ENCODE measurements at regions not wholly inside any gene's neighbourhood (a gene's known extent, or its start where the extent isn't known, plus 50 kb on each side); places are given as distances from the start of the nearest gene placed in this dataset.

GRCh38 chr16:59212492-59213024 lies 478.4 kb upstream of the GOT2 start:
- Histone ChIP-seq H3K79me2 (replicated peaks; ENCODE audit: insufficient read depth, low read length) (no peaks in the 10 kb centered on the region), H3K9me2 (ENCODE audit: insufficient read depth, low read length) (no peaks in the 10 kb centered on the region), H3K4me3 (ENCODE audit: low read length) (no peak overlapping the region), H4K20me1 (ENCODE audit: insufficient read depth) (no peaks in the 10 kb centered on the region), H3K27me3 (ENCODE audit: insufficient read depth, low read depth, low read length) (peaks cover 61% of the 10 kb centered on the region), H3K4me2 (ENCODE audit: low read length) (no peak overlapping the region), H2AFZ (ENCODE audit: low read depth, low read length) (no peak overlapping the region), H3K9me3 (ENCODE audit: low read length) (no peaks in the 10 kb centered on the region), H3K9ac (ENCODE audit: low read length) (no peak overlapping the region), H3F3A (ENCODE audit: insufficient read depth, low read length, poor library complexity, severe bottlenecking) (no peaks in the 10 kb centered on the region), H3K36me3 (ENCODE audit: insufficient read depth, low read length) (no peaks in the 10 kb centered on the region), H3K27ac (ENCODE audit: low read length) (no peak overlapping the region)
- no peak for TF ChIP-seq SMC3 (conservative IDR thresholded peaks at IDR 0.05; ENCODE audit: poor library complexity)
- no peak for TF ChIP-seq TAF1 (IDR thresholded peaks at IDR 0.05; ENCODE audit: low read depth)
- TF ChIP-seq EZH2 (IDR thresholded peaks at IDR 0.05; ENCODE audit: borderline replicate concordance, insufficient read depth, low read length, poor library complexity, severe bottlenecking), result no peak
- no peak for TF ChIP-seq RAD21 (conservative IDR thresholded peaks at IDR 0.05)
- no peak for TF ChIP-seq EP300 (conservative IDR thresholded peaks at IDR 0.05; ENCODE audit: poor library complexity, severe bottlenecking)
- no peak for TF ChIP-seq MXI1 (conservative IDR thresholded peaks at IDR 0.05; ENCODE audit: poor library complexity, severe bottlenecking)
- TF ChIP-seq POLR2AphosphoS5 (IDR thresholded peaks at IDR 0.05), result no peak

GRCh38 chr16:59210955-59211541 lies 476.9 kb upstream of the GOT2 start:
- no peaks in the 10 kb centered on the region for H3K9me2 ChIP-seq (ENCODE audit: insufficient read depth, low read length)
- no peaks in the 10 kb centered on the region for H3K9me3 ChIP-seq (ENCODE audit: low read length)
- H3K9ac ChIP-seq (ENCODE audit: low read length), result no peak overlapping the region
- no peaks in the 10 kb centered on the region for H3F3A ChIP-seq (ENCODE audit: insufficient read depth, low read length, poor library complexity, severe bottlenecking)
- no peaks in the 10 kb centered on the region for H3K36me3 ChIP-seq (ENCODE audit: insufficient read depth, low read length)
- H3K4me3 ChIP-seq (ENCODE audit: low read length), result no peak overlapping the region
- TF ChIP-seq POLR2AphosphoS5 (IDR thresholded peaks at IDR 0.05) (no peak), RAD21 (conservative IDR thresholded peaks at IDR 0.05) (no peak), TAF1 (IDR thresholded peaks at IDR 0.05; ENCODE audit: low read depth) (no peak), EZH2 (IDR thresholded peaks at IDR 0.05; ENCODE audit: borderline replicate concordance, insufficient read depth, low read length, poor library complexity, severe bottlenecking) (no peak), EP300 (conservative IDR thresholded peaks at IDR 0.05; ENCODE audit: poor library complexity, severe bottlenecking) (no peak), MXI1 (conservative IDR thresholded peaks at IDR 0.05; ENCODE audit: poor library complexity, severe bottlenecking) (no peak), CTCF (IDR thresholded peaks at IDR 0.05; ENCODE audit: poor library complexity, severe bottlenecking) (no peak), REST (IDR thresholded peaks at IDR 0.05; ENCODE audit: borderline replicate concordance) (no peak), SMC3 (conservative IDR thresholded peaks at IDR 0.05; ENCODE audit: poor library complexity) (no peak)
- H3K27me3 ChIP-seq (ENCODE audit: insufficient read depth, low read depth, low read length), result peaks cover 65% of the 10 kb centered on the region
- H3K27ac ChIP-seq (ENCODE audit: low read length), result no peak overlapping the region
- H4K20me1 ChIP-seq (ENCODE audit: insufficient read depth), result no peaks in the 10 kb centered on the region
- H3K4me2 ChIP-seq (ENCODE audit: low read length), result no peak overlapping the region
- H3K79me2 ChIP-seq (replicated peaks; ENCODE audit: insufficient read depth, low read length), result no peaks in the 10 kb centered on the region
- H2AFZ ChIP-seq (ENCODE audit: low read depth, low read length), result no peak overlapping the region

All from neural cell (in vitro differentiated cells).